HUES48 (cell line): ENCODE measurements at regions not wholly inside any gene's neighbourhood (a gene's known extent, or its start where the extent isn't known, plus 50 kb on each side); places are given as distances from the start of the nearest gene placed in this dataset.

Source experiments
- H3K27ac ChIP-seq: one replicate; pipeline ENCODE4 v1.7.0; 2013; ENCODE audit warnings: low read depth, low read length, inconsistent platforms
- H3K27me3 ChIP-seq: 2 replicates; pipeline ENCODE4 v1.6.1; 2013; ENCODE audit warnings: mild to moderate bottlenecking, low read length; ENCODE audit not compliant: control insufficient read depth, insufficient read depth
- H3K36me3 ChIP-seq: 2 replicates; pipeline ENCODE4 v1.6.1; 2013; ENCODE audit warnings: low read length; ENCODE audit not compliant: control insufficient read depth, insufficient read depth
- H3K4me1 ChIP-seq: 2 replicates; pipeline ENCODE4 v1.6.1; 2013; ENCODE audit warnings: mild to moderate bottlenecking, low read length; ENCODE audit not compliant: control insufficient read depth, insufficient read depth
- H3K4me3 ChIP-seq: 2 replicates; pipeline ENCODE4 v1.5.1; 2013; ENCODE audit warnings: mild to moderate bottlenecking, low read depth, low read length
- H3K9ac ChIP-seq: 2 replicates; pipeline ENCODE4 v1.6.1; 2013; ENCODE audit warnings: mild to moderate bottlenecking, low read depth, low read length, moderate library complexity
- H3K9me3 ChIP-seq: 2 replicates; pipeline ENCODE4 v1.6.1; 2013; ENCODE audit warnings: low read length; ENCODE audit not compliant: control insufficient read depth, insufficient read depth

DNA sequence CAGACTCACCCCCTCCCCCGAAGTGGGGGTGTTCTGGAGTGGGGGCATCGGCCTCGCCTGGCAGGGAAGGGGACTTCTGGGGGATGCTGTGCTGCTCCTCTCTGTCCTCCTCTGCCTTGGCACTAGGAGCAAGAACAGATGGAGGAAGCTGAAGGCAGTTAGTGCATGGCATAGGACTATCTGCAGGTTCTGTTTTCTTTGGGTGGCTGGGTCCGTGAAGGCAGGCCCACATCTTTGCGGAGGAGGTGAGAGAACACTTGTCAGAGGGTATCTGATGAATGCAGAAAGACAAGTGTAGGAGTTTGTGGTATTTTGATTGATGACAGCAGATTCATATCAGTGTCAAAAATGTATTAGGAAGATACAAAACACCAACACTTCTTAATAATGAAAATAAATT lies 411.4 kb downstream of the TSN start:
- Histone ChIP-seq H3K9me3 (no peaks in the 10 kb centered on the region), H3K4me3 (no peak overlapping the region), H3K36me3 (no peaks in the 10 kb centered on the region), H3K27ac (no peak overlapping the region), H3K27me3 (no peaks in the 10 kb centered on the region), H3K4me1 (no peaks in the 10 kb centered on the region), H3K9ac (no peak overlapping the region)

DNA sequence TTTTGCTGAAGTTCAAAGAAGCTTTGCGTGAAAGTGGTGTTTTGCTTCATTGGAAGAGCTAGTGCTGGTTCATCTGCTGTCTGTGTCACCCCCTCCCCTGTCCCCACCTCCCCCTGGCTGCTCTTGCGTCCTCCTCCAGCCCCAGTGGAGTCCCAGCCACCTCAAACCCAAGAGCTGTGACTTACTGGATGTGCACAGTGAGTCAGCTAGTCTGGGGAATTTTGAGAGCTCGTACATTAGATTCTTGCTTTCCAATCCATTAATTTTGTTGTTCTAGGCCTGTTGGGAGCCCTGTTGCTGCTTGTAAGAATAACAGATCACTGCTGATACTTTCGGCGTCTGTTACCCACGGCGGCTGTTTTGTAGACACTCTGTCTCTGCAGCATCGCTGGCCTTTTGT lies 412.1 kb downstream of the TSN start:
- H3K27me3 ChIP-seq: no peaks in the 10 kb centered on the region
- H3K9me3 ChIP-seq: no peaks in the 10 kb centered on the region
- H3K36me3 ChIP-seq: no peaks in the 10 kb centered on the region
- H3K4me1 ChIP-seq: no peaks in the 10 kb centered on the region
- H3K4me3 ChIP-seq: no peak overlapping the region
- no peak overlapping the region for H3K27ac ChIP-seq
- no peak overlapping the region for H3K9ac ChIP-seq

DNA sequence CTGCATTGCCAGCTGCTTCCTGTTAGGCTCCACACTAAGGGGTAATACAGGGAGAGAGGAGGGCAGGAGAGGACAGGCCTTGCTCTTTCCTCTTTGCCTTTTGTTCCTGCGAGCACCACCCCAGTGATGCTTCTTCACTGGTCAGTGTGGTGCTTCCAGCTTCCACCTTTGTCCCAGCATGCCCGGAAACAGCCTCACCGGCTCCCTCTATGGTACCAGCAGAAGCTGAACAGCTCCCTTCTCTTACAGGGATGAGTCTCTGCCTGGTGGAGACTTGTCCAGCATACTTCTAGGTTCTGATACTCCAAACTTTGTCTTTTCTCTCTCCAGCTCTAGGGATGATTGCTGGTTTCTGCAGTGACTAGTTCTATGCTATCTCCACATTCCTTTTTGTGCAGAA lies 413.3 kb downstream of the TSN start:
- H3K27me3 ChIP-seq: no peaks in the 10 kb centered on the region
- H3K36me3 ChIP-seq: no peaks in the 10 kb centered on the region
- no peak overlapping the region for H3K27ac ChIP-seq
- no peak overlapping the region for H3K4me3 ChIP-seq
- H3K9me3 ChIP-seq: no peaks in the 10 kb centered on the region
- H3K4me1 ChIP-seq: no peaks in the 10 kb centered on the region
- no peak overlapping the region for H3K9ac ChIP-seq

GRCh38 chr2:122172812-122173211 lies 417.4 kb downstream of the TSN start:
- Histone ChIP-seq H3K27me3 (no peaks in the 10 kb centered on the region), H3K9ac (no peak overlapping the region), H3K9me3 (no peaks in the 10 kb centered on the region), H3K27ac (no peak overlapping the region), H3K4me3 (no peak overlapping the region), H3K36me3 (no peaks in the 10 kb centered on the region), H3K4me1 (no peaks in the 10 kb centered on the region)

DNA sequence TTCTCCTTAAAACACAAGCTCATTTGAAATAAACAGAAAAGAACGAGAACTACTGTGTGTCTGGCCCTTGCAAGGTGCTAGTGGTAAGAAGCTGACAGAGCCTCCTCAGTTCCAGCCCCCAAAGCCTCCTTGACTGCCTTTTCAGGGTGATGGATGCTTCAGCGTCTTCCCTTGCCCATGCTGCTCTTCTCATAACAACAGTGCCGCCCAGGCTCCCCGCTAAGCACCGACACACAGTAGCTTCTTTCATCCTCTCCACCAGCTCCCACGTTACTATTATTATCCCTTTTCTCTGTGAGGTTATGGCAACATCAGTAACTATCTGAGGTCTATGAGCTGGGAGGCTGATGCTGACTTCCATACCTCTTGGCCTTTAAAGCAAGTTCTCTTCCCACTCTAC lies 418.6 kb downstream of the TSN start:
- Histone ChIP-seq H3K27ac (no peak overlapping the region), H3K9me3 (no peaks in the 10 kb centered on the region), H3K27me3 (no peaks in the 10 kb centered on the region), H3K36me3 (no peaks in the 10 kb centered on the region), H3K9ac (no peak overlapping the region), H3K4me3 (no peak overlapping the region), H3K4me1 (no peaks in the 10 kb centered on the region)

DNA sequence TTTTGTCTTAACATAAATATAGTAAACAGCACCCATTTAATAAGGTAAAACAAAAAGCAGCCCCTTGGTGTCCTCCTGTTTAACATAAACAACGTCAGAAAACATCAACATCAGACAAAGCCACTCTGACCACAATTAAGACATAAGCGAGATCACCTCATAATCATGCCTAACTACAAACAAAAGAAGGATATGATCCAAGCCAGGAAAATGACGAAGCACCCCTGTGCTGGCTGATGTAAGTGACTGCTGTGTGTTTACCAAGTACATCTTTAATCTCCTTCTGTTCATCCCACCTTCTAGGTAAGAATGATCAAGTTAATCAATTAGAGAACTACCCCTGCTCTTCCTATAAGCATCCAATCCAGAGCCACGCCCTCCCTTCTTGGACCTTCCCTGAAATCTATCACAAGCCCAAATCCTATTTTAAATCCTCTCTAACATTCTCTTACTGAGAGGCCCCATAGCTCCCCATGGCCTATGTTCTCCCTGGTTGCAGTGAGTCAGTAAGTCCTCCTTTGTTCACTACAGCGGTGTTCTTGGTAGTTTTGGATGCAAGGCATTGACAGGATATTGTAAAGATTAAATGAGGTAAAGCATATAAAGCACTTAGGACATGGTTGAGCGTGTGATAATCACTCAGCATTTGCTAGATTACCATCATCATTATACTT lies 424.2 kb downstream of the TSN start:
- no peaks in the 10 kb centered on the region for H3K36me3 ChIP-seq
- H3K4me3 ChIP-seq: no peak overlapping the region
- no peak overlapping the region for H3K9ac ChIP-seq
- H3K4me1 ChIP-seq: no peaks in the 10 kb centered on the region
- no peaks in the 10 kb centered on the region for H3K27me3 ChIP-seq
- H3K9me3 ChIP-seq: no peaks in the 10 kb centered on the region
- H3K27ac ChIP-seq: no peak overlapping the region

- no peaks in the 10 kb centered on the region for H3K36me3 ChIP-seq
These were observed 425.5 kb downstream of the TSN start for GRCh38 chr2:122180972-122181371.

DNA sequence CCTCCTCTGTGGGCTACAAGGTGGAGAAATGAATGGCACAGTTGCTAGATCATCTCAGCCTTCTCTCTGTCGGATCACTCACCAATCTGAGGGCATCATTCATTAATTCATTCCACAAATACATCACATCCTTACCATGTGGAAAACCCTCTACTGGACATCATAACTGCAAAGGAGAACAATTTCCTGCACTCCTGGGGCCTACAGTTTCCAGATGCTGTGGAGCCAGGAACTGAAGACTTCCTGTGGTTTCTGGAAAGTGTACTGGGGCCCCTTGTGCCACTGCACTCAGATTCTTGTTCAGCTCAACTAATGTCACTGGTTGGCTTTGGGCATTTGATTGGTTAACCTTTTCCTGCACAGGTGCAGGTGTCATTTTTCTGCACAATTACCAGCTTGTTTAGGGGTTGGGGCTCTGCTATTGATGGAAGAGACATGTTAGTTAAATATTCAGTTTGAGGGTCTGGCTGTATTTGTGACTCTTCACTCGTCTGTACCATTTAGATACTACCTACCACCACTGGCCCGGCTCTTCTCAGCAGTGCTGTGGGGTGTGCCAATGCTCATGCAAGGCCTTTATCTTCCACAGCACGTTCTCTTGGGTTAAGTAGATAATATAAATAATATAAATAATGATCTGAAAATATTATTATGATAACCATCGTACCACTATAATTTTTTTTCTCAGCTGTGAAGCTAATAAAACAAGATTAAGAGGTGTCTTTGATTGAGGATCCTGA lies 427.3 kb downstream of the TSN start:
- Histone ChIP-seq H3K36me3 (no peaks in the 10 kb centered on the region), H3K27ac (no peak overlapping the region), H3K4me1 (no peaks in the 10 kb centered on the region), H3K9me3 (no peaks in the 10 kb centered on the region), H3K9ac (no peak overlapping the region), H3K4me3 (no peak overlapping the region), H3K27me3 (no peaks in the 10 kb centered on the region)

More at GRCh38 chr2:122180972-122181371, 425.5 kb downstream of the TSN start:
- H3K27ac ChIP-seq: no peak overlapping the region
- no peaks in the 10 kb centered on the region for H3K4me1 ChIP-seq
- H3K9ac ChIP-seq: no peak overlapping the region
- no peaks in the 10 kb centered on the region for H3K9me3 ChIP-seq
- no peak overlapping the region for H3K4me3 ChIP-seq
- no peaks in the 10 kb centered on the region for H3K27me3 ChIP-seq

- Histone ChIP-seq H3K27ac (no peak overlapping the region), H3K9me3 (no peaks in the 10 kb centered on the region), H3K4me3 (no peak overlapping the region), H3K27me3 (no peaks in the 10 kb centered on the region), H3K9ac (no peak overlapping the region), H3K4me1 (no peaks in the 10 kb centered on the region), H3K36me3 (no peaks in the 10 kb centered on the region)
These were observed 428.4 kb downstream of the TSN start for GRCh38 chr2:122183890-122184289.

DNA sequence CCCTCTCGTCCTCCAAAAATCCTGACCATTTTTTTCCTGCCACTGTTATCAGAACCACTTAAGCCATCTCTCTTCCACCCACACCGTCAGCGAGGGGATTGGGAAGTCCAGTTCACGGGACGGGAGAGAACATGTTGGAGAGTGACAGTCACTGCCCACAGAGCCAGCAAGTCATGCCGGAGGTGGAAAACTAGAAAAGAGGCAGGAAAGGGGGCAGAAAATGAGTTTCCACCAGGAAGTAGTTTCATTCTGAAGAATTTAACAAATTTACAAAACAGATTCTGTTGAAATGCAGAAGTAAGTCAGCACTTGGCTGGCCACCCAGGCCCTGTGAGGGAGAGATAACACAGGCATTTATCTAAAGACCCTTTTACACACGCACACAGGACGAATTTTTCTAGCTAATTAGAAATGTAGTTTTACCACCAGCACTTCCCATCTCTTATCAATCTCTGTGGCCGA lies 431.3 kb downstream of the TSN start:
- no peaks in the 10 kb centered on the region for H3K4me1 ChIP-seq
- no peak overlapping the region for H3K4me3 ChIP-seq
- no peaks in the 10 kb centered on the region for H3K36me3 ChIP-seq
- H3K27me3 ChIP-seq: no peaks in the 10 kb centered on the region
- H3K9me3 ChIP-seq: no peaks in the 10 kb centered on the region
- H3K9ac ChIP-seq: no peak overlapping the region
- no peak overlapping the region for H3K27ac ChIP-seq

DNA sequence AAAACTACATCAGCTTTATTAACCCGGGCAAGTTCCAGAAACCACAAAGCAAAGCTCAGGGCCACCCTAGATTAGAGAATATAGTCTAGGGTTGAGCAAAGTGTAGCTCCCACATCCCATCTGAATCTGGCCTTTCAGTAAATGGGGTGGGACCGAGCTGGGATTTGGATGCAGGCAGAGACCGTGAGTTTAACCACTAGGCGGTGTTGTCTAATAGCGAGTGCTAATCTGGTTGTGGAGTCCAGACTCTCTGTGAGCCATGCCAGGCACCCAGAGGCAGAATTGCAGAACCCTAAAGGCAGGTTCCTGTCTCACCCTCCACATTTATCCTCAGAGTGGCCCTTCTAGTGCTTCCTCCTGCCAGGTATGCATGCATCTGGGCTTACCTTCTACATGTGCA lies 435.9 kb downstream of the TSN start:
- H3K4me3 ChIP-seq: no peak overlapping the region
- no peaks in the 10 kb centered on the region for H3K27me3 ChIP-seq
- H3K9me3 ChIP-seq: no peaks in the 10 kb centered on the region
- no peak overlapping the region for H3K9ac ChIP-seq
- H3K27ac ChIP-seq: no peak overlapping the region
- peaks cover 8% of the 10 kb centered on the region; the same call in 1 of the 2 replicates for H3K4me1 ChIP-seq
- H3K36me3 ChIP-seq: no peaks in the 10 kb centered on the region
